Hepatocyte (in vitro differentiated cells): ENCODE measurements at regions not wholly inside any gene's neighbourhood (a gene's known extent, or its start where the extent isn't known, plus 50 kb on each side); places are given as distances from the start of the nearest gene placed in this dataset.

Source experiments
- CTCF ChIP-seq: fragments of 200-600 bp; sonication (generic); IDR thresholded peaks from 2 replicates; pipeline ENCODE4 v1.5.1; 2016; ENCODE audit warnings: antibody characterized with exemption, mild to moderate bottlenecking; ENCODE audit not compliant: poor library complexity
- EZH2 ChIP-seq: fragments of 200-600 bp; sonication (generic); IDR thresholded peaks from 2 replicates; pipeline ENCODE4 v1.6.1; 2016; ENCODE audit warnings: antibody characterized with exemption, mild to moderate bottlenecking, borderline replicate concordance

- TF ChIP-seq CTCF (no peak), EZH2 (no peak)
These were observed 380.7 kb upstream of the IRX1 start for GRCh38 chr5:3214838-3215374.
